HL-60 (cell line): ENCODE measurements at regions not wholly inside any gene's neighbourhood (a gene's known extent, or its start where the extent isn't known, plus 50 kb on each side); places are given as distances from the start of the nearest gene placed in this dataset.

Experiments used
- DNase-seq, 2 experiments: peaks; one replicate each; pipeline ENCODE4 v3.0.0-alpha.2; 2010 to 2020; ENCODE audit warnings: low read depth in 1 of 2, low spot score in 1 of 2
- H3K27ac ChIP-seq: fragments of 250-450 bp; sonication (Bioruptor Pico); replicated peaks from 2 replicates; pipeline ENCODE4 v1.5.1; 2020; ENCODE audit warnings: mild to moderate bottlenecking, moderate library complexity
- H3K27me3 ChIP-seq: fragments of 250-450 bp; sonication (Bioruptor Pico); 2 replicates; pipeline ENCODE4 v1.5.1; 2021; ENCODE audit warnings: mild to moderate bottlenecking, moderate library complexity; ENCODE audit not compliant: insufficient read depth, poor library complexity, severe bottlenecking
- H3K4me3 ChIP-seq: replicated peaks from 2 replicates; pipeline ENCODE4 v1.5.1; 2011; ENCODE audit warnings: mild to moderate bottlenecking, control low read depth, low read length; ENCODE audit not compliant: insufficient read depth
- GABPA ChIP-seq: IDR thresholded peaks from 2 replicates; pipeline ENCODE4 v1.6.1; 2012; ENCODE audit warnings: low read depth
- POLR2AphosphoS5 ChIP-seq: IDR thresholded peaks from 2 replicates; pipeline ENCODE4 v1.6.1; 2012; ENCODE audit warnings: low read depth
- SPI1 ChIP-seq: IDR thresholded peaks from 2 replicates; pipeline ENCODE4 v1.6.1; 2012; ENCODE audit warnings: low read depth, mild to moderate bottlenecking, borderline replicate concordance
- TF ChIP-seq, protein P1 (sequence below): IDR thresholded peaks from one replicate; pipeline ENCODE4 v1.5.1; 2011; ENCODE audit warnings: low read length, control low read depth, inconsistent platforms; ENCODE audit not compliant: insufficient read depth
- TF ChIP-seq, protein P2 (sequence below): IDR thresholded peaks from 2 replicates; pipeline ENCODE4 v1.6.1; 2012; ENCODE audit warnings: low read depth; ENCODE audit not compliant: insufficient replicate concordance

DNA sequence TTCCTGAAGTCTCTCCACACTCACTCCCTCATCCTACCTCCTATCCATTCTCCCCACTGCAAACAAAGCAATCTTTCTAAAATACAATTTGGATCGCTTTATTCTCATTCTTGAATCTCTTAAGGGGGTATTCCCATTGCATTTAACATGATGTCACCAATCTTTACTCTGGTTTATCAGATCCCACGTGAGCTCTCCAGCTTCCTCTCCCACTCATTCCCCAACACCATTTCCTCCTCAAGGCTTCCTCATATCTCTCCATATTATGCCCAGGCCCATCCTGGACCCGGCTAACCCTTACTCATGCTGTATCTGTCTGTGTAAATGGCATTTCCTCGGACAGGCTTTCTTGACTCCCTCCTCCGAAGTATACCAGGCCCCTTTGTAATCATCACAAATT lies 165.0 kb downstream of the CD47 start:
- TF ChIP-seq, protein P1, sequence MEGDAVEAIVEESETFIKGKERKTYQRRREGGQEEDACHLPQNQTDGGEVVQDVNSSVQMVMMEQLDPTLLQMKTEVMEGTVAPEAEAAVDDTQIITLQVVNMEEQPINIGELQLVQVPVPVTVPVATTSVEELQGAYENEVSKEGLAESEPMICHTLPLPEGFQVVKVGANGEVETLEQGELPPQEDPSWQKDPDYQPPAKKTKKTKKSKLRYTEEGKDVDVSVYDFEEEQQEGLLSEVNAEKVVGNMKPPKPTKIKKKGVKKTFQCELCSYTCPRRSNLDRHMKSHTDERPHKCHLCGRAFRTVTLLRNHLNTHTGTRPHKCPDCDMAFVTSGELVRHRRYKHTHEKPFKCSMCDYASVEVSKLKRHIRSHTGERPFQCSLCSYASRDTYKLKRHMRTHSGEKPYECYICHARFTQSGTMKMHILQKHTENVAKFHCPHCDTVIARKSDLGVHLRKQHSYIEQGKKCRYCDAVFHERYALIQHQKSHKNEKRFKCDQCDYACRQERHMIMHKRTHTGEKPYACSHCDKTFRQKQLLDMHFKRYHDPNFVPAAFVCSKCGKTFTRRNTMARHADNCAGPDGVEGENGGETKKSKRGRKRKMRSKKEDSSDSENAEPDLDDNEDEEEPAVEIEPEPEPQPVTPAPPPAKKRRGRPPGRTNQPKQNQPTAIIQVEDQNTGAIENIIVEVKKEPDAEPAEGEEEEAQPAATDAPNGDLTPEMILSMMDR: no peak
- TF ChIP-seq, protein P2, sequence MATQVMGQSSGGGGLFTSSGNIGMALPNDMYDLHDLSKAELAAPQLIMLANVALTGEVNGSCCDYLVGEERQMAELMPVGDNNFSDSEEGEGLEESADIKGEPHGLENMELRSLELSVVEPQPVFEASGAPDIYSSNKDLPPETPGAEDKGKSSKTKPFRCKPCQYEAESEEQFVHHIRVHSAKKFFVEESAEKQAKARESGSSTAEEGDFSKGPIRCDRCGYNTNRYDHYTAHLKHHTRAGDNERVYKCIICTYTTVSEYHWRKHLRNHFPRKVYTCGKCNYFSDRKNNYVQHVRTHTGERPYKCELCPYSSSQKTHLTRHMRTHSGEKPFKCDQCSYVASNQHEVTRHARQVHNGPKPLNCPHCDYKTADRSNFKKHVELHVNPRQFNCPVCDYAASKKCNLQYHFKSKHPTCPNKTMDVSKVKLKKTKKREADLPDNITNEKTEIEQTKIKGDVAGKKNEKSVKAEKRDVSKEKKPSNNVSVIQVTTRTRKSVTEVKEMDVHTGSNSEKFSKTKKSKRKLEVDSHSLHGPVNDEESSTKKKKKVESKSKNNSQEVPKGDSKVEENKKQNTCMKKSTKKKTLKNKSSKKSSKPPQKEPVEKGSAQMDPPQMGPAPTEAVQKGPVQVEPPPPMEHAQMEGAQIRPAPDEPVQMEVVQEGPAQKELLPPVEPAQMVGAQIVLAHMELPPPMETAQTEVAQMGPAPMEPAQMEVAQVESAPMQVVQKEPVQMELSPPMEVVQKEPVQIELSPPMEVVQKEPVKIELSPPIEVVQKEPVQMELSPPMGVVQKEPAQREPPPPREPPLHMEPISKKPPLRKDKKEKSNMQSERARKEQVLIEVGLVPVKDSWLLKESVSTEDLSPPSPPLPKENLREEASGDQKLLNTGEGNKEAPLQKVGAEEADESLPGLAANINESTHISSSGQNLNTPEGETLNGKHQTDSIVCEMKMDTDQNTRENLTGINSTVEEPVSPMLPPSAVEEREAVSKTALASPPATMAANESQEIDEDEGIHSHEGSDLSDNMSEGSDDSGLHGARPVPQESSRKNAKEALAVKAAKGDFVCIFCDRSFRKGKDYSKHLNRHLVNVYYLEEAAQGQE: no peak
- TF ChIP-seq SPI1: no peak
- TF ChIP-seq POLR2AphosphoS5: no peak
- TF ChIP-seq GABPA: no peak
- DNase-seq: no peak
- H3K27ac ChIP-seq: no peak overlapping the region
- H3K4me3 ChIP-seq: no peak overlapping the region
- peaks cover 7% of the 10 kb centered on the region for H3K27me3 ChIP-seq

DNA sequence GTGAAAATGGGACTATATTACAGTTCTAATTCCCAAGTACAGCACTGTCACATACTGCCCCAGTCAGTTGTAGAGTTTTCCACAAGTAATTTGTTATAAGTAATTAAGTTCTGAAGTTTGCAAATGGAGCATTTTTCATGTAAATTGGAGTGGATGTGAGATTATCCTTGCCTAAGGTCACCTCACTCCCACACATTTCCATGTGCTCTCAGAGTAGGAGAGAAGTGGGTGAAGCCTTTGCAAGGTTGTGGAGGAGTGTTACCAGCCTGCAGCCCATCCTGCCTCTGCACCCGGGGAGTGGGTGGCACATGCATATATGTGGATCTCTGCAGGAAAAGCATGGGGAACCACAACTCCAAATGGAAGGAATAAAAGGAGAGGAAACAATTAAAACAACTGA lies 169.8 kb downstream of the CD47 start:
- Histone ChIP-seq H3K4me3 (no peak overlapping the region), H3K27ac (no peak overlapping the region), H3K27me3 (no peaks in the 10 kb centered on the region)
- TF ChIP-seq GABPA: no peak
- no peak for TF ChIP-seq SPI1
- TF ChIP-seq, protein P1: no peak
- TF ChIP-seq, protein P2: no peak
- TF ChIP-seq POLR2AphosphoS5: no peak
- DNase-seq: no peak

DNA sequence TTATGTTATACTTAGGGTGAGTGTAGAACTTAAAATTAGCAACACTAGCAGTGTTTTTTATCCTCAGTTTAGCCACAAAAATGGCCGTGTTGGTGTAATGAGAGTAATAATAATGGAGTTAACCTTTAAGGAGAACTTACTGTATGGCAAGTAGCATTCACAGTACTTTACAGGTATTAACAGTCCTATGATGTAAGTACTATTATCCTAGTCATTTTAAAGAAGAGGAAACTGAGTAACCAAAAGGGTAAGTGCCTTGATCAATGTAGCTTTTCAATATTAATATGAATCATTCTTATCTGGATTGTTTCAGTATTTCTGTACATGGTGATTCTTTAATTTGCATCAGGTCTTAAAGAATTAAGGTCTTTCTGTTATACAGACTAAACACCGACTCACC lies 170.3 kb downstream of the CD47 start:
- H3K4me3 ChIP-seq: no peak overlapping the region
- no peak overlapping the region for H3K27ac ChIP-seq
- DNase-seq: no peak
- TF ChIP-seq GABPA: no peak
- TF ChIP-seq POLR2AphosphoS5: no peak
- TF ChIP-seq, protein P1: no peak
- TF ChIP-seq SPI1: no peak
- TF ChIP-seq, protein P2: no peak
- H3K27me3 ChIP-seq: no peaks in the 10 kb centered on the region
